HG03460 (cell line): ENCODE measurements at regions not wholly inside any gene's neighbourhood (a gene's known extent, or its start where the extent isn't known, plus 50 kb on each side); places are given as distances from the start of the nearest gene placed in this dataset.

ENCODE experiments used
- ATAC-seq: cut with Tn5 transposase; IDR thresholded peaks from one replicate; pipeline ENCODE4 v1.9.1; 2021; ENCODE audit not compliant: unreplicated experiment

DNA sequence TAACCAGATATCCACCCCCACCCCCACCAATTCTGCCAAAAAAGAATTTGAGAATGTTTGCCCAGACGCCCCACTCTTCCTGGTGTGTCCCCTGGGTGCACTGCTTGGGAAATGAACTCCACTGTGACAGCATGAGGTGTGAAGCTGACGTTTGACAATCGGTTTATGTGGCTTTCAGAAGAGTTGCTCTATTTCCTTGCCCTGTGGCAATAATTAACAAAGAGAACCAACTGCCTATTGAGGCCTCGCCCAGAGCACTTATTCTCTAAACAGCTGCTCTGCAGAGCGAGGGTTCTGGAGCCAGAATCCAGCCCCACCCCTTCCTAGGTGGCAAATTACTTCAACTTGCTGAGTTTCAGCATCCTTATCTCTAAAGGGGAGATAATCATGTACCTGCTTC lies 115.8 kb upstream of the SIX3 start:
- ATAC-seq: peak; percentile 85

DNA sequence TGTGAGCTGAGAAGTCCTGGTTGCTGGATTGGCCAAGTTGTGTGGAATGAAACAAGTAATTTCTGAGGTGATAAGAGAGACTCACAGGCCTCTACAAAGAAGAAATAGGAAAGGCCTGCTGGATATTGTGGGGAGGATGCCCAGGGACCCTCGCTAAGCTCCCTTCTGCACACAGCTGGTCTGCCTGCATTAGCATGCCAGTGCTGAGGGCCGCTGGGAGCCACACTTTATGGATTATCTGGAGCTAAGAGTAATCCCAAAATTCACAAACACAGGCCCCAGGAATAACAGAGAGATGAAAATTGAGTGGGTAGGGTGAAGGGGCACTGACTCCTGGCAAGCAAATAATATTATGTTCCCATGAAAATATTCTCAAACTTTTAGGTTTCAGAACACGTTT lies 114.9 kb upstream of the SIX3 start:
- ATAC-seq: no peak

DNA sequence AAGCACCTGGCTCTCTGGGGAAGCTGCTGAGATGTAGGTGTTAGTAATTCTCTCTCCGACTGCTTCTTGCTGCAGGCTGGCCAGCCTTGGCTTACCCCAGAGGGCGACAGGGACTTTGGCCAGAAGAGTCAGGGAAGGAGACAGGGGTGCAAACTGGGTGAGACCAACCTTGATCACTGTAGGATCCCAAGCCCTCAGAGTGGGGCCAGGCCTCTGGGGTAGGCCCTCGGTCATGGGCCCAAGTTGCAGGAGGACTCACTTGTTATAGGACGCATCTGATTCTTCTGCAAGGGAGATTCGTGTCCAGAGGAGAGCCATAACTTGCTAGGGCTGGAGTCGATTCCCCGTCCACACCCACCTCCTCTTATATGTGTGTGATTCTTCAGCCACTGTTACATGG lies 111.7 kb upstream of the SIX3 start:
- ATAC-seq: no peak

DNA sequence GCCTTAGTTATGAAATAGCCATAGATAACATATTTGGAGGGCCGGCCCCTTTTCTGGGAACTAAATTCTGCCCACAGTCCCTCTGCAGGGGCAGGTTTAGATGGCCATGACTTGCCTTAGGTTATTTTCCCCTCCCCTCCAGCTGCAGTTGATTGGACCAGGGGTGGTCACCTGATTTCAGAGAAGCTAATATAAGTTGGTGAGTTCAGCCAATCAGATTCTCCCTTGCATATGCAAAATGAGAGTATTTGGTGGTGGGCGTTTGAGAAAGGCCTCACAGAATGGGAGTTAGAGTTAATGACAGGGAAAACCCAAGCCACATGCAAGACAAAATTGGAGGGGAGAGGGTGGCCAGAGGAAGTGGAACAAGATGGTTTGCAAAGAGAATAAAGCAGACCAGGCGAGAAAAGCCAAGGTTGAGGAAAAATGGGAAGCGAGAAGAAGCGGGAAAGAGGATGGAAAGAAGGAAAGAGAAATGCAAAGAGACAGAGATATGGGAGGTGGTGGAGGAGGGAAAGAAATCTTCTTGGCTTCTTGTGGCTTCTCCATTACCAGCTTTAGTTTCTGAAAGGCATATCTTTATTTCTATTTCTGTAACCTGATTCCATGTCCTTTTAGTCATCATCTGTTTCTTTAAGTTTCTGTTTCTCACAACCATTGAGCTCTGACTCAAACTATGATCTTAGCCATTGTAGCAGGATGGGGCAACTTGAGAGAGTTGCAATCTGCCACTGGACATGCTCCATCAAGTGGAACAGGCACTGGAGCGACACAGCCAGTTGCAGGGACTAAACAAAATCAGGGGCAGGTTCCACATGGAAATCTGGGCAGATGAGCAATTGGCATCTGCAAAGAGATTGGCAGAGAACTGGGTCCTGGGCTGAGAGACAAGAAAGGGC lies 108.1 kb upstream of the SIX3 start:
- ATAC-seq: peak; percentile 58

DNA sequence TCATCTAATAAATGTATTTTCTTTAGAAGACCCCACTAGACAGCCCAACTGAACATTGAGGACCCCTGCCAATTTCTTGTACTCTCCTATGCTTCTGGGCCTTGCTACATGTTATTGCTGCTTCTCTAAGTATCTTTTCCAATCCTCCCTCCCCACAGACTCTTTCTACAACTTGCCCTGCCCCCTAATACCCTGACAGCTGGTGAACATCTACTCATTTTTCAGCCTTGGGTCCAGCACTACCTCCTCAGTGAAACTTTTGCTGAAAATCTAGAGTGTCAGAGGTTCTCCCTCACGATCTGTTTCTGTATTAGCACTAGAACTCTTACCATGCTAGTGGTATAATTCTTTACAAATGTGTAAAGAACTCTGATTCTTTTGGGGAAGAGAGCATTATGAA lies 106.8 kb upstream of the SIX3 start:
- ATAC-seq: no peak

DNA sequence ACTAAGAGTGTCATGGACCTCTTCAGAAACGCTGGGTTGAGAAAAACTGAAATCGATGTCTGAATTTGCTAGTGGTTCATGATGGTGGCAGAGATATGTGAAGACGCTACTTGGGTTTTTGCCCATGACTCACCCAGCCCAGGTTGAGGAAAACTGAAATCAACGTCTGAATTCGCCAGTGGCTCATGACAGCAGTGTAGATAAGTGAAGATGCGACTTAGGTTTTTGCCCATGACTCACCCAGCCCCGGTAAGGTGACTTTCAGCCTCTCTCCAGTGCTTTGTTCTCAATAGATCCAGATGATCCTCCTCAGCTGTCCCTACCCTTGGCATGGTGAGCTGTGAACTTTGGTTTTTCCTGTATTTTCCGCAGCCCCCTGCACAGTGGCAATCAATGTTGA lies 105.3 kb upstream of the SIX3 start:
- ATAC-seq: peak; percentile 52

DNA sequence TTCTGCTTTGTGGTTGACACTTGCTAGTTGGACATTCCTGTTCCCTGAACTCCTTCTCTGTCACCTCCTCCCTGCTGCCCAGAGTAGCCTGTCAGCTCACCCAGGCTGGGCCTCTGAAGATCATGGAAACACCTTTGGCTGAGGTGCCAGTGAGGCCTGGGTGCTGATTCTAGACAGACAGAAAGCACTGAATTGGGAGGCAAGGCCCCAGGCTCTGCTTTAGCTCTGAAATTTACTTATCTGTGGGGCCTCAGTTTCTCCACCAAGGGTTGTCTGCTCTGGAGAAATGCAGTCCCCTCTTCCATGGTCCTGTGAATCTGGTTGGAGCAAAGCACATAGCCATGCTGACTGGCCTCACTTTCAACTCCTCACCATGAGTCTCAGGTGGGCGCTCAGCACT lies 104.6 kb upstream of the SIX3 start:
- ATAC-seq: no peak

DNA sequence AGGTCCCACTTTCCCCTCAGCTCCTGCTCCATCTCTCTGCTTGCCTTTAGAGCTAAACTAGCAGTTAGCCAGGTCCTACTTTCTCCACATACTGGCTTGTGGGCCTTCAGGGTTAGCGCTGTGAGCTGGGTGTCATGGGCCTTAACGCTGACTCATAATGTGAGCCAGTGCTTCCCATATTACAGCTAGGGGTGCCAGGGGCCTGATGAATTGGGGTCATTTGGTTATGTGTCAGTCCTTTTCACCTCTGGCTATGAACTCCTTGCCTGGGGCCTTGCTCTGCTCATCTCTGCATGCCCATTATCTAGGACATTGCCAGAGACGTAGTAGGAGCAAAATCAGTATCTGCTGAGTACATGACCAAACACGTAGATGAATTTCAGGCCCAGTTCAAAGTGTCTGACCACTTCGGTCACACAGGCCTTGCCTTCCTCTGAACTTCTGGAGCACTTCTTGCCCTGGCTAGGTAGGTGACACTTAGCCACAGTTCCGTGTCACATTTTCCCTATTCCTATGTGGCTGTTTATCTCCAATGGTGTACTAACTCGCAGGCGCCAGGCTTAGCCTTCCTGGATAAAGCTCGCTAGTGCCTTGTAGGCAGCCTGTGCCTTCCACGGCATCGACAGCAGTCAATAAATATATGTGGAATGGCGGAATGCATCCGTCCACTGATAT lies 103.2 kb upstream of the SIX3 start:
- ATAC-seq: no peak

DNA sequence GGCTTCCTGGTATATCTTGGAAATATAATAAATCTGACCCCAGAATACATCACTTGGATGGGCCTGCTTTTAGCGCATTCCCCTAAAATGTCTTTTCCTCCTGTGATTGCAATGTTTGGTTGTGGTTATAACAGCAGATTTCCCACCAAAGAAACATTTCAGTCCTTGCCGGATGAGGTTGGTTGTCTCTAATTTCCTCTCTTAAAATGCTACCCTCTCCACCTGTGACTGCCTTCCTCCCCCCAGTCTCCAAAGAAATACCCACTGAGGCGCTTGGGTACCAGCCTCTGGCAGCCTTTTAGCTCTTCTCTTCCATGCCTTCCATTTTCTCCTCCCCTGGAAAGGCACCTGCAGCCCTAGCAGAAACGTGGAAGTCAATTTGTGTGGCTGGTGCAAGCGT lies 102.1 kb upstream of the SIX3 start:
- ATAC-seq: no peak

DNA sequence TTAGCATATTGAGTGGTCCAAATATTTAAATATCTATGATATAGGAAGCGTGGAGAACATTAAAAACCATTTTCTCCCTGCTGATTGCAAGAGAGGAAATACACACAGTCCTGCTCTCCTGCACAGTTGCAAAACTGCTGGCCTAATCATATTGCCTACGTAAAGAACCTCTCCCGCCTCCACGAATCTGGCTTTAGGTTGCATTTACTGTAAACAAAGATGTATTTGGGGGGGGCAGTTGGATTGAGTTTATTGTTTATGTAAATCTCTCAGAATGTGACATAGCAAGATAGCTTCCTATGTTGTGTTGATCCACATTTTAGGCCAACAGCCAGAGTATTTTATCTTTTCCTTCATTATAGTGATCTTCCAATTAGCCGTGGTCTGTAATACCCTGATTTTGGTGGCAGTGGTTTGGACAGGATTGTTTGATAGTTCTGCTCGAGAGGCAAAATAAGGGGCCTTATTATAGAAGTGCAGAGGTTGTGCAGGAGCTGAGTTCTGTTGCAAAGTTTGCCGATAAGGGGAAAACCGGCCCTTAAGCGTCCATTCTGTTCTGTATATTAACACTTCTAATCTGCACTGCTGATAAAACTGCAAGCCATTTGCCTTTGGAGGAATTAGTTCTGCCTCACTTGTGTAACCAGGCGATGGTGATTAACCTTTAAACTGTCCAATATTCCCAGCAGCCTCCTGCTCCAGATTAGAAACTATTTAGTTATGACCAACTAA lies 101.6 kb upstream of the SIX3 start:
- ATAC-seq: no peak

DNA sequence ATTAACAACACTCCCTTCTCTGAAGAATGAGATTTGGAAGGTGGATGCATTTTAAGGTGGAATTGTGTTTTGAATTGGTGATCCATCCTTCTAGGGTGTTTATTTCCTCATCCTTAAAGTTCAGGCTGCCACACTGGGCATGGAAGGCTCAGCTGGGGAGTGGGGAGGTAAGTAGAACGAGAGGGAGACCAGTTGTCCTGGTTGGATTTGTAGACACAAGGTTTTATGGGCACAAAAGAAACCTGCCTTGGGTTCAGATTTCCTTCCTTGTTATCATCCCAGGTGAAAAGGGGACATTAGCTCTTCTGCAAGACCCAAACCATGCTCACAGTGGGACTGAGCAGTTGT lies 101.0 kb upstream of the SIX3 start:
- ATAC-seq: no peak

DNA sequence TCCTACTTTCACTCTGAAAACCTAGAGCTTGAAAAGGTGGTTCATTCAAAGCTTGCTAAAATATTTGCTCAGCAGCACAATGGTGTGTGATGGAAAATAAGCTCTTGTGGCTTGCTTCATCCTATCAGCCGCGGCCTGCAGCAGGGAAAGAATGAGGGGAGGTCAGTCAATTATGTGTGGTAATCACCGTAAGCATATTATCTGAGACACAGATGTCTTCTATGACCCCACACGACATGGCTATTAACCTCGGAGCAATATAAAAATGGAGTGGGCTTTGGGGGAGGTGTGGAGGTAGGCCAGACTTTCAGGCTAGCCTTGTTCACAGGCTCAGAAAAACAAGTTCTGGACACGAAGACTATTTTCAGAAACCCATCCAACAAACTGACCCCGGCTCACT lies 98.4 kb upstream of the SIX3 start:
- no peak for ATAC-seq

DNA sequence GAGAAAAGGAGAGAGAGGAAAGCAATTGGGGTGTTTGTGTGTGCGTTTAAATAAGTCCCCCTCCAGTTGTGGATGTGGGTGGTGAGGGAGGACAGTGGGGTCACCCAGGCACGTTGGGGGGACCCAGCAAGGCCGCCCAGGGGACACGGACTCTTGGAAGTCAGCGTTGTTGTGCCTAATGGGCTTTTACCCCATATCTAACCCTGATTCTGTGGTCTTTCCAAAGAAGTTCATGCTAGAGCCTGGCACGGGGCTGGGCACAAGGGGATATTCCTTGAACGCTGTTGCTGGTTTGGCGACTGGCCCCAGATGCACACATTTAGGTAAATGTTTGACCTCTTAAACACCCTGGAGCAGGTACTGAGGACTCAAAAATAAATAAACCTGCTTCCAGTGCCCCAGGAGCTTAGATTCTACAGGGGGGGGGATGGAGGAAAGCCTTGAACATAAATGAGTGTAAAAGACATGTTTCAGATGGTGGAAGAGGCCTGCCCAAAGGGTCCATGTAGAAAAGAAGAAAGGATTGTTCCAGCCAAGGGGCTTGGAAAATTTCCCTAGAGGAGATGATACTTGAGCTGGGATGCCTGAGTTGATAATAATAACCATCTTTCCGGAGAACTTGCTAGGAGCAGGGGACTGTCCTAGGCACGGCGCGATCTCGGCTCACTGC lies 97.7 kb upstream of the SIX3 start:
- no peak for ATAC-seq

DNA sequence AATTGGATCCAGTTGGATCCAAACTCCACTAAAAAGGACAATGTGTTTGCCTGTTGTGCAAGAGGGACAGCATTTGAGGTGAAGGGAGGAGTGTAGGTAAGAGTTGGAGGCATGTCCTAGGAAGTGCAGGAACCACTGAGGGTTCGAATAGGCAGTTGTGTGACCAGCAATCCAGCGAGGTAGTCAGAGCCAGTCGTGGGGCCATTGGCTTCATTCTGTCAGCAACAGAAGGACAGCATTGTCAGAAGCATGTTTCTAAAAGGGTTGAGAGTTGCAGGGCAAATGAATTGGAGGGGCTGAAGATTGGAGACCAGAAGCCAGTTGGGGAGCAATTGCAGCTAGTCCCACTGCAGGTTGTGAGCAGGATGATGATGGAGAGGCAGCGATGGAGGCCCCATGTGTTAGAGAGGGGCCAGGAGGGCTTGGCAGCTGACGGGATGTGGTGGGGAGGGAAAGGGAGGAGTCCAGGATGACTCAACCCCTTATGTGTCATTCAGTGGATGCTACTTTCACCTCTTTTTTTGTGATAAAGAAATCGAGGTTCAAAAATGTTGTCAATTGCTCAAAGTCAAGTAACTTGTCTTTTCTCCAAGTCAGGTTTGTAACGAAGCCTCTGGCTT lies 96.7 kb upstream of the SIX3 start:
- ATAC-seq: no peak

DNA sequence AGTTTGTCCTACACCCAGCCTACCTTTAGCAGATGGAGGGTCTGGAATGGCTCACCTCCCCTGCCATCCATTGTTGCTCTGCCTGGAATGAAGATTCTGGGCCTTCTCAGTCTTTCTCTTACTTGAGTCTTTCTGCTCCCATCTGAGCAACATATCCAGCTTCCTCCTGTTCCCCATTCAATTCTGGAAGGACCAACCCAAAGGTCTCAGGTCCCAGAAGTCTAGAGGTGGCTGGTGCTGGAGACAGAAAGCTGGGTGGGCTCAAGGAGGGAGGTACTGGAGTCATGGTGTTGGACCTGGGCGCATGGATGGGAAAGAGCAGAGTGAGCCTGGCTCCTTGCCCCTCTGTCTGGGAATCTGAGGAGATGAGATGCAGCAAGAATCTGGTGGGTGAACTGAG lies 93.5 kb upstream of the SIX3 start:
- no peak for ATAC-seq

DNA sequence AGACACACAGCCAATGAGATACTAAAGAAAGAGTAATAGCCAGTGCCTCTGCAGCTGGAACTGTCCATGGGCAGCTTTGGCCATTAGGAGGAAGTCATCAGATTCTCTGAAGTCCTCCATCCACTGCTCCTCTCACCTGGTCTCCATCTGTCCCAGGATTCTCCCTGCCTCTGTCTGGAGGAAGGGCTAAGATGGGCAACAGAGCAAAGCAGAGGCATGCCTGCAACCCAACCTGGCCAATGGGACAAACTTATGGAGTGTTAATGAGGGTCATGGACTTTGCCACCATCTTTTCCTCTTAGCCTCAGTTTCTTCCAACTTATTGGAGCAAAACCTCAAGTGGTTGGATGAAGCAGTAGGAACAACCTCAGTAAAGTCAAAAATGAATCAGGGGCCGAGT lies 91.5 kb upstream of the SIX3 start:
- ATAC-seq: no peak

DNA sequence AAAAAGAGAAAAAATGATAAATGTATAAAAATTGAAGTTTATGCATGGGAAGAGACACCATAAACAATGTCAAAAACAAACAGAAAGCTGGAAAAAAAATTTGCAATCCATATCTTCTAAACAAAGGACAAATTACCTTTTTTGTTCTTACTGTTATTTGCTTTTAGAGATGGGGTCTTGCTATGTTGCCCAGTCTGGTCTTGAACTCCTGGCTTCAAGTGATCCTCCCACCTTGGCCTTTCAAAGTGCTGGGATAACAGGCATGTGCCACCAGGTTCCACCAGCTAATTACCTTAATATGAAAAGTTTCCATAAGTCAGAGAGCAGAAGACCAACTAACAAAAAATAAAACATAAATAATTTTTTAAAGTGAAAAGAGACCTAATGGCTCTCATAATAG lies 90.0 kb upstream of the SIX3 start:
- ATAC-seq: no peak

DNA sequence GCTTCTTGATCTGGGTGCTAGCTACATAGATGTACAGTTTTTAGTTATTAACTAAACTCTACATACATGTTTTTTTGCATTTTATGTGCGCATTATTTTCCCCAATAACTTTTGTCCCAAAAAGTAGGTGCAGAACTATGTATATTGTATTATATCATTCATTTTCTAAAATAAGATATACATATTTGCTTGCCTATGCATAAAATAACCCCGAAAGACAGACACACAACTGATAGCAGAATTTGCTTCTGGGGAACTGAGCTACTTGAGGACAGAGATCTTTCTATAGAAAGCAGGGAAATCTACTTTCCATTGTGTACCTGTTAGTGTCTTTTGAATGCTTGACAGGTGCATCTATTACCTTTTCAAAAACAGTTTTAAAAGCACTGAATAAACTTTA lies 88.9 kb upstream of the SIX3 start:
- ATAC-seq: no peak

DNA sequence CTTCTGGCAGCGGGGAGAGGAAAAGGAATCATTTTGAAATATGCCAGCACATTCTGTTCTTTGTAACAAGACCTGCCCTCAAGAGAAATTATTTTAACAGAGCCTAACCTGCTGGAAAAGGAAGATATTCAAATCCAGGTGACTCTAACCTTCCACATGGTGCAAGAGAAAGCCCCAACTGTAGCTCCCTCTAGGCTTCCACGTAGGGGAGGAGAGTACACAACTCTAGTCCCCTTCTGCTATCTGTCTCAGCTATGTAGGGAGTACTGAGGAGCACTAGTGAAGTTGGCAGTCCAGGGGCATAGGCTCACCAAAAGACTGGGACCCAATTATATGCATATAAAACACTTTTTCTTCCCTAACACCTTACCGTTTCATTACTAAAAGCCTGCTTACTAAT lies 82.2 kb upstream of the SIX3 start:
- no peak for ATAC-seq

DNA sequence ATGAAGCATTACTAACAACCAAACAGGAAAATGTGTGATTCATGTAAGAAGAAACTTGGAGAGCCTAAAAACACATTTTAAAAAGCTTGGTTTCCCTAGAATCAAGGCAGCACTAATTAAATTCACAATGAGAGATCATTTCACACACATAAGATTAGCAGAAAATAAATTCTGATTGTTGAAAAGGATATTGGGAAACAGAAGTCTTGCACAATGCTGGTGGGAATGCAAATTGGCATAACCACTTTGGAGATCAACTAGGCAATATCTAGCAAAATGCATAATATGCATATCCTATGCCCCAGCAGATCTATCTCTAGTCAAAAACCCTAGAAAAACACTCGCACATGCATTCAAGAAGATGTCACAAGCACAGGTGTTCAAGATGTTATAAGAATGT lies 75.3 kb upstream of the SIX3 start:
- ATAC-seq: no peak

DNA sequence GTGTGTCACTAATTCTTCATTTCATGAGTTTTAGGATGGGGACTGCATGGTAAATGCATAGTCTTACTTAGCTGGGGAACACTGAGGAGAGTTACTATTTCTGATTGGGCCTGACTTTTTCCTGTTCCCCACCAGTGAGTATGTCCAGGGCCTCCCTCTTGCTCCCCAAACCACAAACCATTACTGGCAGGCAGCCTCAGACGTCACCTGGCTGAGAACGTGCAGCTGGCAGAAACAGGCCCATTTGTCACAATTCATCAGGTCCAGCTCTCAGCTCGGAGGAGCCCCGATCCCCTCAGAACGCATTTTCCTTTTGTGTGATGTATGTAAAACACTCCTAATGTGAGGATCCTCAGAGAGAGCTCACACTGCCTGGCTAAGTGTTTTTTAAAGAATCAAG lies 71.7 kb upstream of the SIX3 start:
- ATAC-seq: no peak
